Body of pancreas (tissue), 4 donors: ENCODE measurements at regions not wholly inside any gene's neighbourhood (a gene's known extent, or its start where the extent isn't known, plus 50 kb on each side); places are given as distances from the start of the nearest gene placed in this dataset.

Source experiments
- CTCF ChIP-seq, 7 experiments: fragments of 450-650 bp in 4 of 7; fragments of 200-600 bp in 3 of 7; sonication (generic) in 3 of 7; IDR thresholded peaks; one replicate each; pipeline ENCODE4 v1.5.1; 2016 to 2019; ENCODE audit warnings: antibody characterized with exemption in 7 of 7
- POLR2A ChIP-seq, 3 donors: fragments of 450-650 bp; IDR thresholded peaks; one replicate each; pipeline ENCODE4 v1.6.1; 2016; ENCODE audit warnings: antibody characterized with exemption in 3 of 3, mild to moderate bottlenecking in 2 of 3

DNA sequence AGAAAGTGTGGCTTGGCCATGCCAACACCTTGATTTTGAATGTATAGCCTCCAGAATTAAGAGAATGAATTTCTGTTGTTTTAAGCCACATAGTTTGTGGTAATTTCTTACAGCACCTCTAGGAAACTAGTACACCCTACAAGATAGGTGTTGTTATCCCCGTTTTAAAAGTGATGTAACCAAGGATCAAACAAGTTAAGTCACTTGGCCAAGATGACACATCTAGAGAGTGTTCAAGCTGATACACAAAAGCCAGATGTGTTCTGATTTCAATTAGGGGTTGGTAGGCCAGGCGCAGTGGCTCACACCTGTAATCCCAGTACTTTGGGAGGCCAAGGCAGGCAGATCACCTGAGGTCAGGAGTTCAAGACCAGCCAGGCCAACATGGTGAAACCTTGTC, 396.5 kb upstream of the SOX9 start:
- TF ChIP-seq CTCF (IDR thresholded peaks at IDR 0.05), result no peak
- no peak for TF ChIP-seq POLR2A (IDR thresholded peaks at IDR 0.05)
